Tibial artery (tissue), 4 donors: ENCODE measurements at regions not wholly inside any gene's neighbourhood (a gene's known extent, or its start where the extent isn't known, plus 50 kb on each side); places are given as distances from the start of the nearest gene placed in this dataset.

ENCODE experiments used
- DNase-seq, 2 donors: peaks; one replicate each; pipeline ENCODE4 v3.0.0-alpha.2; 2019
- H3K27ac ChIP-seq, 2 donors: fragments of 200-600 bp; sonication (generic) in 1 of 2; 1 replicate in 1 of 2; 2 replicates in 1 of 2; pipeline ENCODE4 v1.5.1; 2018 to 2019; ENCODE audit warnings: mild to moderate bottlenecking in 1 of 2
- H3K27me3 ChIP-seq, 2 donors: fragments of 200-600 bp; sonication (generic) in 1 of 2; one replicate each; pipeline versions ENCODE4 v1.5.1 to v1.6.0; 2016 to 2019
- H3K36me3 ChIP-seq, 3 donors: fragments of 200-600 bp; sonication (generic) in 2 of 3; one replicate each; pipeline ENCODE4 v1.5.1; 2016 to 2019; ENCODE audit warnings: mild to moderate bottlenecking in 2 of 3
- H3K4me1 ChIP-seq, 4 donors: fragments of 200-600 bp; sonication (generic) in 2 of 4; 1 replicate in 3 of 4; 2 replicates in 1 of 4; pipeline ENCODE4 v1.5.1; 2016 to 2019
- H3K4me3 ChIP-seq, 2 donors: fragments of 200-600 bp; sonication (generic) in 1 of 2; 1 replicate in 1 of 2; 2 replicates in 1 of 2; pipeline ENCODE4 v1.5.1; 2018 to 2019; ENCODE audit warnings: mild to moderate bottlenecking in 2 of 2
- H3K9me3 ChIP-seq, 3 donors: fragments of 200-600 bp; sonication (generic) in 1 of 3; one replicate each; pipeline ENCODE4 v1.5.1; 2016 to 2019
- CTCF ChIP-seq, 2 experiments: fragments of 200-600 bp in 1 of 2; fragments of 450-650 bp in 1 of 2; IDR thresholded peaks; one replicate each; pipeline ENCODE4 v1.5.1; 2017 to 2019; ENCODE audit warnings: antibody characterized with exemption in 2 of 2, mild to moderate bottlenecking in 1 of 2, moderate library complexity in 1 of 2
- intact Hi-C: fragments of 100-400 bp; cut with DNase I; formaldehyde crosslinking; loops from one replicate; pipeline ENCODE4 v1.15.0; 2023; ENCODE audit warnings: low total_unique reads

DNA sequence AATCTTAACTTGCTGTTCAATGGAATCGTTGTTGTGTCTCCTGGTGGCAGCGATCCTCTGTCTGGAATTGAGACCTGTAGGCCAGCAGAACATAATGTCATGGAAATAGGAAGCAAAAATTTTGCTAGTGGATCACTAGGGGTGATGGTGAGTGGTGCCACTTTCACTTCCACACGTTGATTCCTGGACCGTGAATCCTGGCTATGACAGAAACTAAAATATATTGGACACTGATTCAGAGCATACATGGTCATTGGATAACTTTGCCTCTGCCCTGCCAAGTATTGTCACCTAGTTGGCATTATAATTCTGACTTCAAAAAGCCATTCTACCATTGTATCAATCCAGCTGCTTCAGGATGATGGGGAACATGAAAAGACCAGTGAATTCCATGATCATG lies 353.2 kb downstream of the IRX1 start:
- intact Hi-C loops: no loop called here
- H3K4me1 ChIP-seq: no peaks in the 10 kb centered on the region
- H3K27ac ChIP-seq: no peak overlapping the region
- H3K9me3 ChIP-seq: no peaks in the 10 kb centered on the region
- no peak for TF ChIP-seq CTCF (IDR thresholded peaks at IDR 0.05)
- H3K4me3 ChIP-seq: no peak overlapping the region
- no peaks in the 10 kb centered on the region for H3K36me3 ChIP-seq
- DNase-seq: no peak
- H3K27me3 ChIP-seq: no peaks in the 10 kb centered on the region

DNA sequence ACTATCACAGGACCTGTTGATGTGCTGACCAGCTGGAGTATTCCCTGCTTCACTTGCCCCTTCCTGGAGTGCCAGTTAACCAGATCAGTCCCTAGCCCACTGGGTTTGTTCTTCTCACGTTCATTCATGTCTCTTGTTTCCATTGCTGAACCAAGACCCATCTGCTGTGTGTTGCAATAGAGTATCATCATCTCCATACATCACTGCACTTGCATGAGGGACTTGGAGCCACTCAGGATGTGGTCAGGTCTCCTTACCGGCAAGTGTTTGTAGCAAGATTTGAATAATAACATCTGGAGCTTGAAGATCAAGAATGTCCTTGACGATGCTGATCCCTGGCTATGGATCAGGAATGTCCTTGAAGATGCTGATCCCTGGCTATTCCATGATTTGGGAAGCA lies 358.6 kb downstream of the IRX1 start:
- Histone ChIP-seq H3K27me3 (no peaks in the 10 kb centered on the region), H3K4me3 (no peak overlapping the region), H3K4me1 (no peaks in the 10 kb centered on the region), H3K27ac (no peak overlapping the region), H3K9me3 (no peaks in the 10 kb centered on the region), H3K36me3 (no peaks in the 10 kb centered on the region)
- intact Hi-C loops: no loop called here
- TF ChIP-seq CTCF (IDR thresholded peaks at IDR 0.05): no peak
- no peak for DNase-seq

- Histone ChIP-seq H3K27me3 (no peaks in the 10 kb centered on the region), H3K9me3 (no peaks in the 10 kb centered on the region), H3K4me3 (no peak overlapping the region), H3K4me1 (no peaks in the 10 kb centered on the region), H3K27ac (no peak overlapping the region), H3K36me3 (no peaks in the 10 kb centered on the region)
- intact Hi-C loops: no loop called here
- no peak for TF ChIP-seq CTCF (IDR thresholded peaks at IDR 0.05)
- DNase-seq: no peak
These were observed 359.0 kb downstream of the IRX1 start for GRCh38 chr5:3954633-3955032.

DNA sequence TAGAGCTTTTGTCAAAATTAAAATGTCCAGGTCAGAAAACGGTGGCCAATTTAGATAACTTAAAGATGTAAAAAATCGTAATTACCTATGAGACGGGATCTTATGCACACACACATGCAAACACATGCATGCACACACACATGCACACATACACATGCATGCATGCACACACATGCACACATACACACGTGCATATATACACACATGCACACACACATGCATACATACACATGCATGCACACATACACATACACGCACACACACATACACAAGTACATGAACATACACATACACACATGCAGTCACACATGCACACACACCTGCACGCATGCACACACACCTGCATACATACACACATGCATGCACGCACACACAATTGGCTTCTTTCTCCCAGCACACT lies 362.0 kb downstream of the IRX1 start:
- no peak for TF ChIP-seq CTCF (IDR thresholded peaks at IDR 0.05)
- Histone ChIP-seq H3K27me3 (no peaks in the 10 kb centered on the region), H3K27ac (no peak overlapping the region), H3K4me1 (no peaks in the 10 kb centered on the region), H3K4me3 (no peak overlapping the region), H3K36me3 (no peaks in the 10 kb centered on the region), H3K9me3 (no peaks in the 10 kb centered on the region)
- no peak for DNase-seq
- intact Hi-C loops: no loop called here

- H3K36me3 ChIP-seq: no peaks in the 10 kb centered on the region
- no peak for DNase-seq
These were observed 362.8 kb downstream of the IRX1 start for GRCh38 chr5:3958389-3958788.

More at GRCh38 chr5:3958389-3958788, 362.8 kb downstream of the IRX1 start:
- H3K4me3 ChIP-seq: no peak overlapping the region
- no peaks in the 10 kb centered on the region for H3K27me3 ChIP-seq
- H3K27ac ChIP-seq: no peak overlapping the region
- no peaks in the 10 kb centered on the region for H3K4me1 ChIP-seq
- intact Hi-C loops: no loop called here
- no peak for TF ChIP-seq CTCF (IDR thresholded peaks at IDR 0.05)
- no peaks in the 10 kb centered on the region for H3K9me3 ChIP-seq
